ENCODE measurements at regions not wholly inside any gene's neighbourhood (a gene's known extent, or its start where the extent isn't known, plus 50 kb on each side); places are given as distances from the start of the nearest gene placed in this dataset.

DNA sequence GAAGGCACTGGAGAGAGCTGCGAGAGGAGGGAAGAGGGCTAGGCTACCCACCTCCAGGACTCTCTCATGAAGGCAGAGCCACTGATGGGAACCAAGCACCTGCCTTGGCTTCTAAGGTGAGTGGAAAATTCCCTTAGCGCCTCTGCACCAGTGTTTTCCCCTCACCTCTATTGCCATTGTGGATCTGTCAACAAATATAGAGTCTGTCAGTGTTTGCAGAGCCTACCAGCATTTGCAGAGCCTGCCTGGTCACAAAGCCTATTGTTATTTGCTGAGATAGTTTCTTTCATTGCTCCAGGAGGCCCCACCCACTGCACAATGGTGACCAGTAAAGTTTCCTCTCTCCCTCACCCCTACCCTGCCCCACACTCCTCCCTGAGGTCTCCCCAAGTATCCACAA, 141.9 kb downstream of the MRPL14 start:
- in situ Hi-C loops (cut with HindIII; ENCODE audit: low pct_unique_long_range_greater_than_20kb, low sequenced_read_pairs) (no loop called here), intact Hi-C loops (cut with micrococcal nuclease; ENCODE audit: unreplicated experiment) (no loop called here)
- H3K4me1 ChIP-seq (ENCODE audit: control insufficient read depth, insufficient read depth, low read length): no peaks in the 10 kb centered on the region; the same call in 1 of the 2 replicates
- DNase-seq (ENCODE audit: low read depth, low spot score): no peak
- H3K9me3 ChIP-seq (ENCODE audit: control insufficient read depth, insufficient read depth, low read depth, low read length): no peaks in the 10 kb centered on the region
- ChIA-PET CTCF (no interaction called here), POLR2A (no interaction called here)
- H3K27ac ChIP-seq (ENCODE audit: low read length): no peak overlapping the region
- no peak overlapping the region for H3K4me3 ChIP-seq (ENCODE audit: low read depth in 2 of 2, low read length in 2 of 2)
- H3K36me3 ChIP-seq (ENCODE audit: control insufficient read depth, insufficient read depth, low read length): no peaks in the 10 kb centered on the region
- BruUV-seq (replicated peaks): no TSS peak
- TF ChIP-seq, protein P1, sequence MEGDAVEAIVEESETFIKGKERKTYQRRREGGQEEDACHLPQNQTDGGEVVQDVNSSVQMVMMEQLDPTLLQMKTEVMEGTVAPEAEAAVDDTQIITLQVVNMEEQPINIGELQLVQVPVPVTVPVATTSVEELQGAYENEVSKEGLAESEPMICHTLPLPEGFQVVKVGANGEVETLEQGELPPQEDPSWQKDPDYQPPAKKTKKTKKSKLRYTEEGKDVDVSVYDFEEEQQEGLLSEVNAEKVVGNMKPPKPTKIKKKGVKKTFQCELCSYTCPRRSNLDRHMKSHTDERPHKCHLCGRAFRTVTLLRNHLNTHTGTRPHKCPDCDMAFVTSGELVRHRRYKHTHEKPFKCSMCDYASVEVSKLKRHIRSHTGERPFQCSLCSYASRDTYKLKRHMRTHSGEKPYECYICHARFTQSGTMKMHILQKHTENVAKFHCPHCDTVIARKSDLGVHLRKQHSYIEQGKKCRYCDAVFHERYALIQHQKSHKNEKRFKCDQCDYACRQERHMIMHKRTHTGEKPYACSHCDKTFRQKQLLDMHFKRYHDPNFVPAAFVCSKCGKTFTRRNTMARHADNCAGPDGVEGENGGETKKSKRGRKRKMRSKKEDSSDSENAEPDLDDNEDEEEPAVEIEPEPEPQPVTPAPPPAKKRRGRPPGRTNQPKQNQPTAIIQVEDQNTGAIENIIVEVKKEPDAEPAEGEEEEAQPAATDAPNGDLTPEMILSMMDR (IDR thresholded peaks at IDR 0.05): no peak
- no peak for TF ChIP-seq SIN3A (IDR thresholded peaks at IDR 0.05; ENCODE audit: borderline replicate concordance, insufficient read depth, low read depth, low read length)
- no peak for TF ChIP-seq POLR2AphosphoS5 (IDR thresholded peaks at IDR 0.05; ENCODE audit: low read depth, low read length)
- no peak for TF ChIP-seq REST (IDR thresholded peaks at IDR 0.05; ENCODE audit: insufficient read depth in 1 of 2, low read depth in 2 of 2, low read length in 1 of 2)
- TF ChIP-seq TCF7L2 (IDR thresholded peaks at IDR 0.05; ENCODE audit: low read depth, low read length): no peak
- no peak for ATAC-seq
- no peaks in the 10 kb centered on the region for H3K27me3 ChIP-seq (ENCODE audit: control insufficient read depth, insufficient read depth, low read length)

DNA sequence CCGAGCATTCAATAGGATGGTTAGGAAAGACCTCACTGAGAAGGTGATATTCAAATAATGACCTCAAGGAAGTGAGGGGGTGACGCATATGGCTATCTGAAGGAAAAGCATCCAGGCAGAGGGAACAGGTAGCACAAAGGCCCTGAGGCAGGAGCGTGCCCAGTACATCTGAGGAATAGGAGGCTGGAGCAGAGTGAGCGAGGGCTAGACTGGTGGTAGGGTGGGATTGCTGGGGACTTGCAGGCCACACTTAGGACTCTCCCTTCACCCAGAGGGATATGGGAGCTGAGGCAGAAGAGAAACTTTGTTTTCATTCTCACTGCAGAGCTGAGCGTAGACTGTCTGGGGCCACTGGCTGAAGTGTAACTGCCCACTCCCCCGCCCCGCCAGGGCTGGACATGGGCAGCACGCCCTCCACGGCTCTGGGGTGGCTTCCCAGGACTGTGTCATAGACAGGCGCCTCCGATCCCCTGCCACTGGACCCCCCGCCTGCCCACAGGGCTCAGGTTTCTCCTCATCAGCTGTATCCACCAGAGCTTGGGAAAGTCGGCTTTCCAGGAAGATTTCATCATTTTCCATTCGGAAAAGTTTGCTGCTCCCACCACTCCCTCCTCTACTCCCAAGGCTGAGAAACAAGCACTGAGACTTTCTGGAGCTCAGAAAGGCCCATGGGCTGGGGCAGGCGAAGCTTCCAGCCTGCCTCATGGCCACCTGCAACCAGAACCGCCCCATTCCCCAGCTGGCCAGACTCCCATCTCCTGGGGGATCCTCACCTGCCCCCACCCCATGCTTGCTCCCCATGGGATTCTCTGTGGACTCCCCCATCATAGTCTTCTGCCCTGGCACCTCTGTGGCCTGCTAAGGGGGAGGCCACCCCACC, 142.6 kb downstream of the MRPL14 start:
- no peak overlapping the region for H3K4me3 ChIP-seq (ENCODE audit: low read depth in 2 of 2, low read length in 2 of 2)
- intact Hi-C loops (cut with micrococcal nuclease; ENCODE audit: unreplicated experiment): no loop called here
- H3K4me1 ChIP-seq (ENCODE audit: control insufficient read depth, insufficient read depth, low read length): no peaks in the 10 kb centered on the region; the same call in 1 of the 2 replicates
- ChIA-PET POLR2A (no interaction called here), CTCF (no interaction called here)
- no peak for ATAC-seq
- H3K27me3 ChIP-seq (ENCODE audit: control insufficient read depth, insufficient read depth, low read length): no peaks in the 10 kb centered on the region
- TF ChIP-seq, protein P1 (IDR thresholded peaks at IDR 0.05): no peak
- TF ChIP-seq POLR2AphosphoS5 (IDR thresholded peaks at IDR 0.05; ENCODE audit: low read depth, low read length) (no peak), SIN3A (IDR thresholded peaks at IDR 0.05; ENCODE audit: borderline replicate concordance, insufficient read depth, low read depth, low read length) (no peak), REST (IDR thresholded peaks at IDR 0.05; ENCODE audit: insufficient read depth in 1 of 2, low read depth in 2 of 2, low read length in 1 of 2) (no peak)
- in situ Hi-C loops (cut with HindIII; ENCODE audit: low pct_unique_long_range_greater_than_20kb, low sequenced_read_pairs): no loop called here
- no TSS peak for BruUV-seq (replicated peaks)
- H3K9me3 ChIP-seq (ENCODE audit: control insufficient read depth, insufficient read depth, low read depth, low read length): no peaks in the 10 kb centered on the region
- no peak overlapping the region for H3K27ac ChIP-seq (ENCODE audit: low read length)
- DNase-seq (ENCODE audit: low read depth, low spot score): no peak
- H3K36me3 ChIP-seq (ENCODE audit: control insufficient read depth, insufficient read depth, low read length): no peaks in the 10 kb centered on the region

Measured in Panc1 (cell line).